B cell (primary cell): ENCODE measurements at regions not wholly inside any gene's neighbourhood (a gene's known extent, or its start where the extent isn't known, plus 50 kb on each side); places are given as distances from the start of the nearest gene placed in this dataset.

ENCODE experiments used
- CTCF ChIP-seq: fragments of 200-600 bp; IDR thresholded peaks from one replicate; pipeline ENCODE4 v1.8.0; 2022; ENCODE audit warnings: antibody characterized with exemption, mild to moderate bottlenecking
- EZH2 ChIP-seq: IDR thresholded peaks from 2 replicates; pipeline ENCODE4 v1.6.1; 2012; ENCODE audit warnings: borderline replicate concordance, low read depth, mild to moderate bottlenecking, moderate library complexity, low read length; ENCODE audit not compliant: insufficient read depth, poor library complexity, severe bottlenecking

DNA sequence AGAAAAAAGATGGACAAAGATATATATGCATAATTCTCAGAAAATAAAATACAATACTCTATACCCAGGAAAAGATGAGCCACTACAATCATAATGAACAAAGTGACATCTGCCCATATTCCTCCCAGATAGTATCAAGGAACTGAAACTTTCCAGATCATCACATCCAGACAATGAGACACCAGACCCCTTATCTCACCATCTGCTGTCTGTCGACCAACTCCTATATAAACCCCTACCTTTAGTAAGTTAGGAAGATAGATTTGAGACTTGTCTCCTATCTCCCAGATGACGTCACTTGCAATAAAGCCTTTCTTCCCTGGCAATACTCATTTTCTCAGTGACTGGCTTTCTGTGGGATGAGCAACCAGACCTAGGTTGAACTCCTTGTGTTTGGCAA is 1071.6 kb downstream of the PLOD2 start:
- TF ChIP-seq CTCF (no peak), EZH2 (no peak)
